Left colon (tissue), 2 donors: ENCODE measurements at regions not wholly inside any gene's neighbourhood (a gene's known extent, or its start where the extent isn't known, plus 50 kb on each side); places are given as distances from the start of the nearest gene placed in this dataset.
"Not testable (repeated sequence)": the region's sequence is repeated elsewhere in the genome, so short reads cannot be mapped to it uniquely, and the experiment has no call there.

ENCODE experiments used
- ATAC-seq: fragments of 200-7000 bp; cut with Tn5 transposase; one replicate; pipeline ENCODE4 v1.9.1; 2020; ENCODE audit warnings: mild to moderate bottlenecking, moderate library complexity
- DNase-seq, 2 donors: peaks; one replicate each; pipeline ENCODE4 v3.0.0-alpha.2; 2020
- intact Hi-C, 2 donors: fragments of 100-400 bp; cut with DNase I in 1 of 2; cut with micrococcal nuclease in 1 of 2; formaldehyde crosslinking; loops; one replicate each; pipeline versions ENCODE4 v1.11.2 to v1.14.0; 2022; cut with DNase I, micrococcal nuclease
- donor health status: DM: no; HTN: no; CAD: no.
- donor health status: DM: yes; HTN: yes; CAD: no.

GRCh38 chr7:55288070-55288824, 76.9 kb upstream of the LANCL2 start:
- ATAC-seq (no peak), DNase-seq (no peak)
- intact Hi-C loops: no loop called here

DNA sequence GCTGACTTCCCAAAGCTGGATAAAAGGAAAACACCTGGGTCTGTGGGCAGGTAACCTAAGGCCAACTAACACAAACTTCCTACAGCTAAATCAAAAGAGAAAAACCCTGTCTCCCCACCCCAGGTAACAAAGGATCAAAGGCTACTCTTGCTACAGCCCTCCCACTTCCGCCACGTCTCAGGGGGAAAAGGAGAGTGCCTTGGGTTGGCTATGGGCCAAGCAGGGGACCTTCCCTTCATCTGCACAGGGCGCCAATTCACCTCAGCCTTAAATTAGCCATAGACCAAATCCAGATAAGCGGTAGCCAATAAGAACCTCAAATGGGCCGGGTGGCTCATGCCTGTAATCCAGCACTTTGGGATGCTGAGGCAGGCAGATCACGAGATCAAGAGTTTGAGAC, 69.1 kb upstream of the LANCL2 start:
- intact Hi-C loops: no loop called here
- ATAC-seq (no peak), DNase-seq (no peak)

- ATAC-seq: no peak
- DNase-seq: no peak
Observed at GRCh38 chr7:55299273-55299967, 65.7 kb upstream of the LANCL2 start.

GRCh38 chr7:55303220-55303619, 61.9 kb upstream of the LANCL2 start:
- DNase-seq: no peak
- ATAC-seq: no peak
- intact Hi-C loops: no loop called here

More at GRCh38 chr7:55299273-55299967, 65.7 kb upstream of the LANCL2 start:
- intact Hi-C loops: no loop called here

DNA sequence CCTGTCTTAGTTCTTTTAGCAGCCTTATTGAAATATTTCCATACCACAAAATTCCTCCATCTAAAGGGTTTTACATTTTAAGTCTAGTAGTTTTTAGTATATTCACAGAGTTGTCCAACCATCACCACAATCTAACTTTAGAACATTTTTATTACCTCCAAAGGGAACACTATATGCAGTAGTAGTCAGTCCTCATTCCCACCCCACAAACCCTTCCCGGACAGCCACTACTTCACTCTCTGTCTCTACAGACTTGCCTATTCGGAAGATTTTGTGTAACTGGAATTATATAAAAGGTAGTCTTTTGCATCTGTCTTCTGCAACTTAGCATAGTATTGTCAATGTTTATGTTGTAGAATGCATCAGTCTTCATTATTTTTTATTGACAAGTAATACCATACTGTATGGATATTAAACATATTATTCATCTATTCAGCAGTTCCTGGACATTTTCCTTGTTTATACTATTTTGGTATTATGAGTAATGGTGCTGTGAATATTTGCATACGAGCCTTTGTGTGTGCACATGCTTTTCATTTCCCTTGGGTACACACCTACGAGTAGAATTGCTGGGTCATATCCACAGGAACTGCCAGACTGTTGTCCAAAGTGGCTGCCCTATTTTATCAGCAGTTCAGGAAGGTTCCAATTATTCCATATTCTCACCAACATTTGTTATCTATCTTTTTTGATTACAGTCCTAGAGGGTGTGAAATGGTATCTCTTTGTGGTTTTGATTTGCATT, 60.9 kb upstream of the LANCL2 start:
- DNase-seq (no peak), ATAC-seq (no peak)
- intact Hi-C loops: no loop called here

GRCh38 chr7:55305135-55305534, 60.0 kb upstream of the LANCL2 start:
- intact Hi-C loops: no loop called here
- ATAC-seq: no peak
- DNase-seq: no peak

GRCh38 chr7:55306331-55306730, 58.8 kb upstream of the LANCL2 start:
- DNase-seq (no peak), ATAC-seq (no peak)
- intact Hi-C loops: no loop called here

DNA sequence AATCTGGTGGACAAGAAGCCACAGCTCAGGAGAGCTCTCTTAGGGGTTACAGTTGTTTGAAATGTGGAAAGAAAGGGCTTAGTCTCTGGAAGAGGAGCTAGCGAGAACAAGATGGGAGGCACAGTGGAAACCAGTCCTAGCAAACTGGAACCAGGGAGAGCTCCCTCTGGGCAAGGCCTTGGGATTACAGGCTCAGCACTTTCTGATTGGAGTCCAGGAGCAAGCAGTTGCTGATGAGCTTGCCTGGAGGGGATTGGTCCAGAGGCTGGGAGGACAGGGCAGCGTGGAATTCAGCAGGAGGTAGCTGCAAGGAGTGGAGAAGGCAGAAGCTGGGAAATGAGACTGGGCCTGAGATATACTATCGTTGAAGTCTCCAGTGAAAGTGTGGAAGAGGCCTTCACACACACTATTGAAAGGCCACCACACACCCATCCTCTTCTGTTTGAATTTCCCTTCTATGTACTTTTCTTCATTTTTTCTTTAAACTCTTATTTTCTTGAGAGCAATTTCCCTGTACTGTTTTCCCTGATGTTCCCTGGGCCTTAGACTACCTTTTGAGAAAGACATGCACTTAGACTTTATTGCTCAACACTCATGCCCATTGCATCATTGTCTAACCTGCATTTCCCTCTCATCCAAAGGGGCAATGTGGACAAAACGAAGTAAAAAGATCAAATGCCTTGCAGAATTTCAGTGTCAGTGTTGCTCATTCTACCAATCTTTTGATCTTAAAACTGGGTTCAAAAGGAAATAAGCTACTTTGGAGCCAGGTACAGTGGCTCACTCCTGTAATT, 57.8 kb upstream of the LANCL2 start:
- DNase-seq: no peak
- ATAC-seq: no peak
- intact Hi-C loops: no loop called here

- no peak for DNase-seq
- intact Hi-C loops: no loop called here
- no peak for ATAC-seq
Observed at GRCh38 chr7:55308186-55308929, 56.8 kb upstream of the LANCL2 start.

DNA sequence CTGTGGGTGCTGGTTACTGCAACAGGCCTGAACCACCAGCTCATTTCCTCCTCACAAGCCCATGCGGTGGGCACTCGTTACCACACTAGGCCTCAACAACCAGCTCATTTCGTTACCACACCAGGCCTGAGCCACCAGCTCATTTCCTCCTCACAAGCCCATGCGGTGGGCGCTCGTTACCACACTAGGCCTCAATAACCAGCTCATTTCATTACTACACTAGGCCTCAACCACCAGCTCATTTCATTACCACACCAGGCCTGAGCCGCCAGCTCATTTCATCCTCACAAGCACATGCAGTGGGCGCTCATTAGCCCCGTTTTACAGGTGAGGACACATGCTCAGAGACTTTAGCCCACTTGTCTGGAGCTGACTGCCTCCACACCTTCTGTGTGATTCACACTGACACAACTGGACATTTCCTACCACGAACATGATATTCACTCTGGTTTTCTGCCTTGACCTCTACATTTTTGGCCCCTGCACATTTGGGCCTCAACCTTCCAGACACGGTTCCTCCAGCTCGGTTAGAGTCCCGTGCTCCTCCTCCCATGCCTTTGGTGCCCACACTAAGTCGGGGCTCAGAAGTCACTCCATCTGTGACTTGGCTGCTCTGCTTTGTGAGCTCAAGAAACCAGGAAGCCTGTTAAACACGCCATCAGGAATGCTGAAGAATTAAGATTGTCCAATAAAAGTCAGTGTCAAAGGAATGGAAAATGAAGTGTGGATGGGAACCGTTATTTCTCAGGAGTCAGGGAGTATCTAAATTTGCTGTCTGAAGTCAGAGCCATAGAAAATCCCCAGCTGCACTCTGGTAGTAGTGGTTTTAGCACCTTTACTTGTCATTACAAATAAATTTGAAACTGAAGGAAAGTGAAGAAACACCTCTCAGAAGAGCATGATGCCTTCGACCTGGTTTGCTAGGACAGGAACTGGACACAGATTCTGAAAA, 55.8 kb upstream of the LANCL2 start:
- intact Hi-C loops: no loop called here
- DNase-seq (peak in 1 of 2 donors; percentile 3), ATAC-seq (no peak)

- intact Hi-C loops: no loop called here
- no peak for DNase-seq
- ATAC-seq: no peak
Observed at GRCh38 chr7:55310287-55311025, 54.7 kb upstream of the LANCL2 start.

GRCh38 chr7:55311892-55312291, 53.2 kb upstream of the LANCL2 start:
- intact Hi-C loops, ATAC-seq, DNase-seq: not testable (repeated sequence)

DNA sequence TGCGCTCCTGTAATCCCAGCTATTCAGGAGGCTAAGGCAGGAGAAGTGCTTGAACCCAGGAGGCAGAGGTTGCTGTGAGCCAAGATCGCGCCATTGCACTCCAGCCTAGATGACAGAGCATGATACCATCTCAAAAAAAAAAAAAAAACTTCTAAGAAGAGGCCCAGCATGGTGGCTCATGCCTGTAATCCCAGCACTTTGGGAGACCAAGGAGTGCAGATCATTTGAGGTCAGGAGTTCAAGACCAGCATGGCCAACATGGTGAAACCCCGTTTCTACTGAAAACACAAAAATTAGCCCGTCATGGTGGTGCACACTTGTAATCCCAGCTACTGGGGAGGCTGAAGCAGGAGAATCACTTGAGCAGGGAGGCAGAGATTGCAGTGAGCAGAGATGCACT, 51.5 kb upstream of the LANCL2 start:
- intact Hi-C loops, DNase-seq, ATAC-seq: not testable (repeated sequence)

DNA sequence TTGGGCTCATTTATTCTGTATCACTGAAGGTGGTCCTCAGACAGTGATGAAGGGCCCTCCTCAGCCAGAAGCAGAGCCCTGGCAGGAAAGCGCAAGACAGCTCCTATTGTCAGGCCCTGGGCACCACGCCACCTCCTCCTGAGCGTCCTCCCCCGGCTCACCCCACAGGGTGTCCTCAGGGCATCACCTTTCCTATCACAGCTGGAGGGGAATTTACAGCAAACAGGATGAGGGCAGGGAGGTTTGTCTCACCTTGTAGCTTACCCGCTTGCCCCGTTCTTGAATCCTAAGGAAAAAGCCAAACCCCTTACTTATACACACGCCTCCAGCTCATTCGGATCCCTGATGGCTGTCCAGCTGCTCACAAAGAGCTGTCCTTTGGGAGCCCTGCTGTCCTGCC, 50.2 kb upstream of the LANCL2 start:
- ATAC-seq (no peak), DNase-seq (no peak)
- intact Hi-C loops: no loop called here
